Pulmonary artery endothelial cell (primary cell): ENCODE measurements at regions not wholly inside any gene's neighbourhood (a gene's known extent, or its start where the extent isn't known, plus 50 kb on each side); places are given as distances from the start of the nearest gene placed in this dataset.
"Not testable (repeated sequence)": the region's sequence is repeated elsewhere in the genome, so short reads cannot be mapped to it uniquely, and the experiment has no call there.

Experiments used
- DNase-seq: peaks from one replicate; pipeline ENCODE4 v3.0.0-alpha.2; 2011; ENCODE audit warnings: low read depth, low spot score

DNA sequence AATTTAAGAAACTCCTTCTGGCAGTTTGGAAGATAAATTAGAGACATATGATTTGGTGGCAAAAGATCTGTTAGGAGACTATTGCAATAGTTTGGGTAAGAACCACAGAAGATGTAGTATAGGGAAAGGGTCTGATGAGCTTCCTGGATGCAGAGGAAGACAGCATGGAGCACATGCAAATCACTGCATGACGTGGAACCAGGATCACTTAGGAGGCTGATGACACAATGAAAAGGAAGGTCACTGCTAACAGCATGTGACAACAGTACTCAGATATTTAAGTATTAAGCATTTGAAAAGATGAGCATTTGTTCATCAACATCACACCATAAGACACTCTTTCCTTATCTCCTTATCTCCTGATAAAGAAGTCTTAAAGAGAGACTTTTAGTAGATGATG, 167.8 kb upstream of the LDB2 start:
- no peak for DNase-seq

DNA sequence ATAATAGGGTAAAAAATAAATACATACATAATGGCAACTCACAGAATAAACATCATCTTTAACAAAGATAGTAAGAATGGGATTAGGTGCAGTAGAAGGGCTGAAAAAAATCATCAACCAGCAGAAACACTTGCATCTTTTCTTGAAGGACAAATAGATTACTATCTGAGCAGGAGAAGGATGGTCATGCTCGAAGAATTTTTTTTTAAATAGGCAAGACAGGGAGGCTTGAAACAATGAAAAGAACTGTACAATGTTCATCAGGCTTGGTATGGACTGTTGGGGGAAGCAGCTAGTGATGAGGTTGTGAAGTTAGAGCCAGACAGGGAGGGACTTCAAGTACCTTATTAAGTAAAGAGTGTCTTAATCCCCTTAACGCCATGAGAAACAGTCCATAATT, 167.4 kb upstream of the LDB2 start:
- DNase-seq: no peak

DNA sequence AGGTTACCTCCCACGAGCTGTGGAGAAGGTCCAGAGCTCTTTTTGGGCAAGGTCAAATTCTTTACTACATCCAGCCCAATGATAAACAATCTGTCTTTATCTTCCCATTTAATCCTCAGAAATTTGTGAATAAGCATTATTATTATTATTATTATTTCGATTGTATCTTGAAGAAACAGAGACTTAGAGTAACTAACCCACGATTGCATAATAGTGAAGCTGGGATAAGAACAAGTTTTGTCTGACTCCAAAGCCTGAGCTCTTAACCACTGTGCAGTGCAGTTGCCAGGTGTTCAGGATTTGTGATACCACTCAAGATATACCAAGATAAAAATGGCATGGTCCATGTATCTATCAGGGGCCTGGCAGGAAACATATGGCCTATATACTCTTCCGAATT, 166.5 kb upstream of the LDB2 start:
- DNase-seq: no peak

DNA sequence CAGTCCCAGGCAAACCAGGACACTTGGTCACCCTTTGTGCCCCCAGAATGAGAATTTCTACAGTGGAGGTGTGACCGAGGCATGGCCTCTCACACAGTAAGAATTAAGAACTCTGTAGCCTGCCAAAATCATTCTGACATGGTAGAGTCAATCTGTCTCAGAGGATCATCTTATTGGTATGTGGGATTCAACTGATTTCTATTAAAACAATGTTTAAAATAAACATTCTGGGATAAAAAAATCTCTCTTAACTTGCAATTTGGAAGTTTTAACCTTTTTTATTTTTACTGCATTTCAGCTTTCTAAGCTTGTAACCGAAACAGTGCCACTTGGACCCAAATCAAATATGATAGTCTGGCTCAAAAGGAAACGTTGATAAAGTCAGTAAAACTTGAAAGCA, 165.4 kb upstream of the LDB2 start:
- DNase-seq: no peak

DNA sequence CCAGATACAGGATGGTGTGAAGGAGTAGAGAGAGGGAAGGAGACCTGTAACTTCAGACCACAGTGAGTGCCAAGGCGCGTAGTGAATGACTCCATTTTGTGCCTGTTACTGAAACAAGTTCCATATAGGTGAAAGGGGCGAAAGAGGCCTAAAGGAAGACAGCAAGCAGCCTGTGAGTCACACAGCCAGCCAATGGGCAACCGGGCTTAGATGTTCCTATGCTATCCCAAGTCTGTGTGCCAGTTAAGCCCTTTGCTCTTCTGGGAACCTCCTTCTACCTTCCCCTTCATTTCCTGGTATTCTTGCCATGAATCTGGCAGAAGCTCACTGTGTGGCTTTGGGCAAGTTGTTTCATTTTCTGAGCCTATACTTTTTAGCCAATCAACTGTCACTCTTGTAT, 161.8 kb upstream of the LDB2 start:
- no peak for DNase-seq

DNA sequence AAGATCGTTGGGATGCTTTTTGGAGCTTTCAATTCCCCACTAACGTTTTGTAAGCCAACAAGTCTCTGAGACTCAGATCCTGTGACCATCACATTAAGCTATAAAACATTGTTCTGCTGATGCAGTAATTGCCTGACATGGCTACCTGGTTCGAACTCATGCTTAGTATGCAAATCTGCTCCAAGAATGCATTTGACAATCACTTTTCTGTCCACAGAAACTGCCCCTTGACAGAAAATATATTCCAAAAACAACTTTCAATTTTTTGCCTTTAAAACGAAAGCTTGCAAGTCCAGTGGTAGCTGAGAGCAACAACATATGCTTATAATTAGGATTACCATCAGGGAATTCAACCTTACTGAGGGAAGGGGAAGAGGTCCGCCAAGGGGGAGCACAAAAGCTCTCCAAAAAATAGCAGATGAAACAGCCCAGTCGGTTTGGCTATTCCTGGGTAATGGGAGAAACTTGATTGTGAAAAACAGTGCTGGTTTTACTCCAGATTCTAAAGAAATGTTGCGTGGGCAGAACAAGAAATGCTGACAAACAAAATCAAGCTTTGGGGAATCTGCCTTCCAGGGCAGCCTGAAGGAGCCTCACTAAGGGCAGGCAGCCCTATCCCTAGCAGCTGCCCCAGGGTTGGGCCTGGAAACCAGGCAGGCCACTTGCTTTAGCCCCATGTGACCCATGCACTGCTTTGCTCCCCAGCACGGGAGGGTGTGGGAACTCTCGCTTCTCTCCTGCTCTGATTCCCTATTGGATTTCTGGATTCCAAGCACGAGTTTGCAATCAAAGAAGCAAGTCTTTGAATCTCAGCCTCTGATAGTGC, 160.7 kb upstream of the LDB2 start:
- no peak for DNase-seq

DNA sequence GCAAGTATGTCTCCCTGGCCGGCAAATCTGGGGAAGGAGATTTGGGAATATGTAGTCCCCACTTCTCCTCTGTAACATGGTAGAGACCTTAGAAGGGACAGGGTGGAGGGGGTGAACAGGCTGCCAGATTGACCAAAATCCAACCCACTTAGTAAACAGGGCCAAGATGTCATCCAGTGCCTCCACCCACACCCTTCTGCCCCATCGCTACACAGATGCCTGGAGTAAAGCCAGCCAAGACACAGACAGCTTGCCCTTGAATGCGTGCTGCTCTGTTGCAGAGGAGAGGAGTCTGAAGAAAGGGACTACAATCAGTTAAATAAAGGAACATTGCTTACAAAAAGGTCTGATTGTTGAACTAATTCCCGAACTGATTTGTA, 160.1 kb upstream of the LDB2 start:
- DNase-seq: no peak

DNA sequence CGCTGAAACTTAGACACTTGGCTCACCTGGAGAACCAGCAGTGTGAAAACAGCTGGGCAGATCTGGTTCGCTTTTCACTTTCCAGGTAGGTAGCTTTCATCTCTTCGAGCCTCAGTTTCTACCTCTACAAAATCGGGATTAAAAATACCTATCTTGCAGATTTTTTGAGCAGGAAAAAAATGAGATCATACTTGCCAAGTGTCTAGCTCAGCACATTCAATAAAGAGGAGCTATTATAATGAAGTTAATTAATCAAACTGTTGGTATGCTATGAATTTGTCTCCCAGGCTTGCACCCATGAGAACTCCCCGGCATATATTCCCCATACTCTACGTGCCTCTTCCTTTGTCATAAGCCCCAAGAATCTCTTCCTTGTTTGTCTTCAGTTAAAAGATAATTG, 158.6 kb upstream of the LDB2 start:
- no peak for DNase-seq

DNA sequence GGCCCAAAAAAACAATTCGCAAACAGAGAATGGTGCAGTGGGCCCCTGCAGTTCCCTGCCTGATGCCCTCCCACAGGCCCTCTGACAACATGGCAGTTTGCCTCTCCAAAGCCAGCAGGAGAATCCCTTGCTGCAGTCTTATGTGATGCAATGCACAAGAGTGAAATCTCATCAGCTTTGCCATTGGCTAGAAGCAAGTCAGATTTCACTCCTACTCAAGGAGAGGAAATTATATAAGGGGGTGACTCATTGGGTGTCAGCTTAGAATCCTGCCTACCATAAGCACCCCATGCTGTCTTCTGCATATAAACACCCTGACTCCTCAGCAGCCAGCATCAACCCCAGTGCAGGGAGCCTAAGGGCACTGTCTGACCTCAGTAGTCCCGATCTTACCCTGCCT, 157.3 kb upstream of the LDB2 start:
- DNase-seq: no peak

DNA sequence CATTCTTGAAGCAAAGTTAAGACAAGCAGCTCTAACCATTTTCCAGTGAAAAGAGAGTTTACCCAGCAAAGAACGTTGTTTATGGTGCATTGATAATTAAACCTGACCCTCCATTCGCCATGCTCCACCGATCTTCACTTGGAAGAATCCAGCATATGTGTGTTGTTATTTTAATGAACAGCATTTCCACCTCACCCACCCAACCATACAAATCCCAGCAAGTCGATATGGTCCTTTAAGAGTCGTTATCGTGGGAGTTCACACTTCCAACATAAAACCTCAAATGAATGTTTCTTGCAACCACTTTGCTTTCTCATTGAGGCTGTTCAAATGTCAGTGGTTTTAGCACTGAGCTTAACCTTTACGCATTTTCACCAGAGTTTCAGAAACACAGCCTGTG, 147.4 kb upstream of the LDB2 start:
- no peak for DNase-seq

DNA sequence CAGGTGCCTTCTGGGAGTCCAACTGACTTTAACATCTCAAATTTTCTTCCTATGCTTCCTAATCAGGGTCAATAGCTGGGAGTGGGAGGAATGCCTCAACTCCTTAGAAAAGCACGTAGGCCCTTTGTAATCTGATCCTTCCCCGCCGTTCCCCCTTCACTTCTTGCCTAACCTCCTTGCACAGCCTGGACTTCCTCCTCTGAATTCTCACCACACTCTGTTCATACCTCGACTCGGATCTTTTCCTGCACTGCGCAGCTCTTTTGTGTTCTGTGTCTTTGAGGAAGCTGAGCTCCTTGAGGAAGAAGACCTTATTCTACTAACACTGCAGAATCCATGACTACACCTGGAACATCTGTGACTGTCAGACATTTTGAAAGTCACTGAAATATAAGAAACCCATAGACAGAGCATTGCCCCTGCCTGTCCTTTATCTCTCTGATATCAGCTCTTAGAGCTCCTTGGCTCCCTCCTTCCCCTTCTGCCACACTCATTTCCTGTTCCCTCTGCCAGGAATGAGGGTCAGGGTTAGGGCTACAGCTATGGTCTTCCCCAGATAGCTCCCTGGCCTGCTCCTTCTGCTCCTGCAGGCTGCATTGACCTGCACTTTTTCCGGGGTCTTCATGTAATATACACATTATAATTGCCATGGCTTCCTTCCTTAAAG, 140.2 kb upstream of the LDB2 start:
- no peak for DNase-seq

DNA sequence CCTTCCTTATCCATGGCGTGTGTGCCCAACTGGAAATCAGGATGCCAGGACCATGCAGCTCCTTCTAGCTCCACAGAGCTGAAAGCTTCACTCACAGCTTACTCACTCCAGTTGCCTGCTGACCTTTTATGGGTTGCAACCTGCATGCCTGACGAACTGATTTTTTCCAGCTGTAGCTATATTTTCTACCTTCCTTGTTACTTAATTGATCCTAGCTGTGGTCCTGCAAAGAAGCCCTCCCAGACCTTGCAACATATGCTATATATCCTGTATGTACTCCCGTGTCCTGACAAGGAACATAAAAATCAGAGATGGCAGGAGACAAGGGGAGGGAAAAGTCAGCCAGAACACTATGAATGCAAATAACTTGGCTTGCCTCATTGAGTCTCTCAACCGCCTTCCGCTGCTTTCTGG, 135.3 kb upstream of the LDB2 start:
- no peak for DNase-seq

DNA sequence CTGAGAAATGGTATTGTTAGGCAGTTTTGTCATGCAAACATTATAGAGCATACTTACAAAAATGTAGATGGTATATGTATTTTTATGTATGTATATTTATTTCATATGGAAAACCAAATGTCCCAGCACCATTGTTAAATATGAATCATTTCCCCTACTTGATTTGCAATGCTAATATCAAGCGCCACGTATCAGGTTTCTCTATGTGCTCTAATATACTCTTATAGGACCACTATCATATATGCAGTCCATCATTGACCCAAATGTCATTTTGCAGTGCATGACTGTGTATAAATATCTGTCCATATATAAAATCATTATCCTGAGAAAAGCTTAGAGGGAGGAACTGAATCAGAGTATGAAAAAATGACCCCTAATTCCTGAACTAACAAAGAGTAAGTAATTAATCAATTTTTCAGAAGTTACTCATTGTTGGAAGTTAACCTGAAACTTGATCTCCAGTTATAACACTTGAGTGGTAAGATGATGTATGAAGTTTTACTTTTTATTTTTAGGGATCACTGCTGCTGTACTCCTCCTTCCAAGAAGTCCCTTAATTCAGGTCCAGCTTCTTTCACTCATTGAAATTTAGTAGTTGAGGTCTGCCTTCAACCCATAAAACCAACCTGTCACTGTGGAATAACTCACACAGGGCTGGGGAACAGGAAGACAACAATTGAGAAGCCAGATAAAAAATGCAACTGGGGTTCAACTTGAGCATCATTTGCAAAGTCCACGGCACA, 134.8 kb upstream of the LDB2 start:
- no peak for DNase-seq

DNA sequence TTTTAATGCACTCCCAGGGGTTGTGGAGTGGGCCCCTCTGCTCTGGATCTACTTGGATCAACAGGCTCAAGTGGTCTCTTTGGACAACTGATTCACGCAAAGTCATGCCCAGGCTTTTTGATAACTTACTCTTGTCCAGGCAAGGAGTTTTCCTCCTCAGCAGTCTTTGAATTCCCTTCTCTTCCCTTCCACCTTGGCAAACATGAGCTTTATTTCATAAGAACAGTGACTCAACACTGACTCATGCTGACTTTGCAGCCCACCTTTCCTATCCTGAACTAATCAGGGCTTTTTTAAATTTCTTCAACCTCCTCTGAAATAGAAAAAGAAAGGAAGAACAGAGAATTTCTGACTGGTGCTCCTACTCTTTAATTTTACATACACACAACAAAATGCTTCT, 132.1 kb upstream of the LDB2 start:
- peak; percentile 58 for DNase-seq

DNA sequence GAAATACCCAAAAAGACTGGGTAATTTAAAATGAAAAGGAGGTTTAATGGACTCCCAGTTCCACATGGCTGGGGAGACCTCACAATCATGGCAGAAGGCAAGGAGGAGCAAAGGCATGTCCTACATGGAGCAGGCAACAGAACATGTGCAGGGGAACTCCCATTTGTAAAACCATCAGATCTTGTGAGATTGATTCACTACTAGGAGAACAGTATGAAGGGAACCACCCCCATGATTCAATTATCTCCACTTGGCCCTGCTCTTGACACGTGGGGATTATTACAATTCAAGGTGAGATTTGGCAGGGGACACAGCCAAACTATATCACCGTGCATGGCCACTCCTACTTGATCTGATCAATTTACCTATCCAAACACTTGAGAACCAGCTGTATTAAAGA, 131.5 kb upstream of the LDB2 start:
- no peak for DNase-seq

DNA sequence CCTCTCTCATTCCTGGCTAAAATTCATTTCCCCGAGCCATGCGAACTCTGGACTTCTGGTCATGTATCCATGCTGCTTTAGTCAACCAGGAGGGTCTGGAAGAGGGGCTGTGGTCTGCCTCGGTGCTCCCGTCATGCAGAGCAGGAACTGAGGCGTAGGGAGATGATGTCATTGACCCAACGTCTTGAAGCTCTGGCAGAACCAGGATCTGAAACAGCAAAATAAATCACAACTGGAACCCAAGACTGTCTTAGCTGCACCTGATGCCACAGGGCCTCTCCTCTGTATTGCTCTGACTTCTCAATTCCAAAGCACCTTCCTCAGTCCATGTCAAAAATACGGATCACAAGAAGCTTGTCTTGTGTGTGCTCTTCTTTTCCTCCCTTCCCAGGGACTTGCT, 131.0 kb upstream of the LDB2 start:
- DNase-seq: no peak

DNA sequence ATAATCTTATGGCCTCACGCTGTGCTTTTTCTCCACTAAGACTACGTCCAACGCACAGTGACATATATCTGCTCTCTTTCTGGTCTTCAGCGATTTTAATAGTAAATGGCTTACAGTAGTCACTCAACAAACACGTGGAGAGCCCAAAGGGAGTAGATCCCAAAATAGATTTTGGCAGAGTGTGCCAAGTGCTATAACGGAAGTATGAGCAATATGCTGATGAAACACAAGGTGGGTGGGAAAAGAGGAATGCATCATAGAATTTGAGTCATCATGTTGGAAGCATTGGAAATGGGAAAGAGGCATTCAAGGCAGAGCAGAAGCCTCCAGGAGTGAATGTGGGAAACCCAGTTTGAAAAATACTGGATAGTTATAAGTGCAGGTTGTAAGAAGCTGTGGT, 129.1 kb upstream of the LDB2 start:
- DNase-seq: peak; percentile 80

DNA sequence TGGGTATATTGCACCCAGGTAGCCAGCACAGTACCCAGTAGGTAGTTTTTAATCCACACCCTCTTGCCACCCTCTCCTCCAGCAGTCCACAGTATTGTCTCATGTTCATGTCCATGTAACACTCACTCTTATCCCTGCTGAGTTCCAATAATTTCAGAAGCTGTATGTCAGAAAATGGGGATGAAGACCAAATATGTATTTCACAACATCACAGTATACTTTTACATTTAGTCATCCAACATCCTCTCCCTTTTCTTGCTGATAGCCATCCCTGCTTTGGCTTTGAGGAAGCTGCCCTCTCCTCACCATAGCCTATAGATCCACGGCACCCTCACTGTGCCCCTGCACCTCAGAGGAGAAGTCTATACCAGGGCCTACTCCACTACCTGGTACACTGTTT, 126.0 kb upstream of the LDB2 start:
- DNase-seq: no peak

DNA sequence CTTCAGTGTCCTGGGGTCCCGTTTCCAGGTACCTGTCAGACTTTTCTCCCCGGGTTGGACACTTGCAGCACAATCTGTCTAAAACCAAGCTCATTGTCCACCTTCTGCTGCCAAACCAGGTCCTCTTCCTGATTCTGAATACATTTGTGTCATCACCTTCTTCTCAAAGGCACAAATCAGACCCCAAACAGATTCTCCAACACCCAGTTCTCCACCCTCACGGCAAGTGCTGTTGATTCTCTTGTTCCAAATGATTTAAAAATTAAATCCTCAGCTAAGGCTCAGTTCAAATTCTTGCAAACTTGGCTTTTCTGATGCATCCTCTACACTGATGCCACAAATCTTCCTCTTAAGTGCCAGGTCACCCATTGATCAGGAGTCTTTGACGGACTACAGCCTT, 122.5 kb upstream of the LDB2 start:
- no peak for DNase-seq

DNA sequence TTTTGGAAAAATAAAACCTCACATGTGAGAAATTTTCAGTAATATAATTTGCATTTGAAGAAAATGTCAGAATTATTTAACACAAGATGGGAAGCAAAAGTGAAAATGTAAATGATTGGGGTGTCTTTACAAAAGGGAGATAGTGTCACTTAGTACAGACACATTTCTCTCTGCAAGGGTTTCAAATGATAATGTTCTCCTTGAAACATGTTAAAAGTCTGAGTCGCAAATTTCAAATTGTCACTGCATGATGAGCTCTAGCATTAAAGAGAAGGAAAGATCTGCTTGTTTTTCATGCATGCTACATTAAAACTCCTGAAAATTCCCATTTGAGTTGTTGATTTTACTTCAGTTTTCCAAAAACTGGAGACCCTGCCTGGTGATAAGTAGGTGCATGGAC, 122.0 kb upstream of the LDB2 start:
- DNase-seq: no peak

DNA sequence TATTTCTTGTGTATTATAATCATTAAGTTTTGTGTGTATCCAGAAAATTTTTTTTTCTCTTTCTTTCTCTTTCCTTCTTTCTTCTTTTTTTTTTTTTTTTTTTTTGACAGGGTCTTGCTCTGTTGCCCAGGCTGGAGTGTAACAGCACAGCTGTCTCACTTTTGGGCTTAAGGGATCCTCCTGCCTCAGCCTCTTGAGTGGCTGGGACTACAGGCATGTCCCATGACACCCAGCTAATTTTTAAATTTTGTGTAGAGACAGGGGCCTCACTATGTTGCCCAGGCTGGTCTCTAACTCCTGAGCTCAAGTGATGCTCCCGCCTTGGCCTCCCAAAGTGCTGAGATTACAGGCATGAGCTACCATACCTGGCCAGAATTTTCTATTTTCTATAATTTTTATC, 120.2 kb upstream of the LDB2 start:
- not testable (repeated sequence) for DNase-seq

DNA sequence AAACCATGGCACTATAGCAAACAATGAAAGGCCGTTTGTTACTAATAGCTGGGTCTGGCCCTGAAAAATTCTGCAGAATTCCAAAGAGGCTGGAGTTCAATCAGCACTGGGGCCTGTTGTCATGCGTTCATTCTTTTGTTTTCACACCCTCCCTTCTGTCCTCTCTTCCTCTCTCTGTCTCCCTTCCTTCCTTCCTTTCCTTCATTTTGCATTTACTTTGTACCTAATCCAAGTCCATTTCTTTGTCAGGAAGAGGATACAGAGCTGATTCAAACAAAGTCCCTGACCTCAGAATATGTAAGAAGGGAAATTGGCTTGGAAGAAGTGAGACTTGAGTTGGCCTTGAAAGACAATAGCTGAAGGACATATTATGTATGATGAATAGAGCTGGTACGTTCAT, 119.6 kb upstream of the LDB2 start:
- peak; percentile 86 for DNase-seq
